GM12878 (cell line): ENCODE measurements at regions not wholly inside any gene's neighbourhood (a gene's known extent, or its start where the extent isn't known, plus 50 kb on each side); places are given as distances from the start of the nearest gene placed in this dataset.

ENCODE experiments used
- ATAC-seq: fragments of 200-7000 bp; cut with Tn5 transposase; 3 replicates; pipeline ENCODE4 v1.9.1; 2020; ENCODE audit warnings: mild to moderate bottlenecking, moderate library complexity
- BruUV-seq: library from RNA; stranded (reverse); fragments of 400-500 nt; replicated peaks from 2 replicates; lab custom pipeline; 2021; lab: Mats Ljungman, UMichigan
- CTCF ChIA-PET: fragments of 300-600 bp; sonication (Branson Sonifier 250); formaldehyde crosslinking; extraction: SDS; loops from one replicate; lab custom pipeline; 2021; ENCODE audit warnings: inconsistent platforms; lab: Yijun Ruan, JAX
- POLR2A ChIA-PET: fragments of 350-600 bp; formaldehyde crosslinking; extraction: SDS; loops from one replicate; lab custom pipeline; 2021; ENCODE audit warnings: inconsistent platforms; lab: Charles Lee
- RAD21 ChIA-PET: fragments of 300-600 bp; sonication (Branson Sonifier 250); formaldehyde crosslinking; loops from one replicate; lab custom pipeline; 2023; ENCODE audit warnings: antibody characterized with exemption; ENCODE audit not compliant: unreplicated experiment; lab: Charles Lee
- SMC1A ChIA-PET: fragments of 300-600 bp; sonication (Branson Sonifier 250); formaldehyde crosslinking; loops from one replicate; lab custom pipeline; 2023; ENCODE audit not compliant: unreplicated experiment, uncharacterized antibody; lab: Charles Lee
- DNase-seq: peaks from one replicate; pipeline ENCODE4 v3.0.0-alpha.2; 2011; ENCODE audit warnings: low read depth, low spot score
- FAIRE-seq: peaks from 3 replicates; lab custom pipeline; 2011; peaks lifted over from hg19 to GRCh38; lab: Jason Lieb, UNC
- H2AFZ ChIP-seq: 2 replicates; pipeline ENCODE4 v1.6.0; 2011; ENCODE audit warnings: low read depth, low read length, control low read depth; ENCODE audit not compliant: control insufficient read depth
- H3K27ac ChIP-seq: 2 replicates; pipeline ENCODE4 v1.5.1; 2011; ENCODE audit warnings: control low read depth; ENCODE audit not compliant: control insufficient read depth, insufficient read depth
- H3K27me3 ChIP-seq, 2 experiments: replicated peaks in 1 of 2; 2 replicates each; pipeline versions ENCODE4 v1.6.0 to v1.6.1; 2011; ENCODE audit warnings: low read length in 1 of 2; ENCODE audit not compliant: control insufficient read depth in 2 of 2, insufficient read depth in 2 of 2
- H3K36me3 ChIP-seq, 2 experiments: 2 replicates each; pipeline ENCODE4 v1.5.1; 2011; ENCODE audit warnings: low read length in 1 of 2; ENCODE audit not compliant: control insufficient read depth in 2 of 2, insufficient read depth in 2 of 2
- H3K4me1 ChIP-seq: 2 replicates; pipeline ENCODE4 v1.6.1; 2011; ENCODE audit warnings: mild to moderate bottlenecking, low read length, moderate library complexity, mixed read lengths; ENCODE audit not compliant: control insufficient read depth, insufficient read depth
- H3K4me2 ChIP-seq: 2 replicates; pipeline ENCODE4 v1.6.0; 2011; ENCODE audit warnings: control low read depth; ENCODE audit not compliant: control insufficient read depth, insufficient read depth
- H3K4me3 ChIP-seq: fragments of 200-600 bp; sonication (generic); 2 replicates; pipeline ENCODE4 v1.5.1; 2016
- H3K79me2 ChIP-seq: 2 replicates; pipeline ENCODE4 v1.6.0; 2011; ENCODE audit warnings: low read length; ENCODE audit not compliant: control insufficient read depth, insufficient read depth
- H3K9ac ChIP-seq: 2 replicates; pipeline ENCODE4 v1.8.0; 2011; ENCODE audit warnings: low read length, control low read depth, mixed read lengths; ENCODE audit not compliant: control insufficient read depth, insufficient read depth
- H3K9me3 ChIP-seq: replicated peaks from 3 replicates; pipeline ENCODE4 v1.5.1; 2011; ENCODE audit warnings: mild to moderate bottlenecking, low read length; ENCODE audit not compliant: control insufficient read depth, insufficient read depth
- H4K20me1 ChIP-seq: 2 replicates; pipeline ENCODE4 v1.6.0; 2011; ENCODE audit not compliant: control insufficient read depth, insufficient read depth
- CBX5 ChIP-seq: sonication (generic); IDR thresholded peaks from 2 replicates; pipeline ENCODE4 v1.6.1; 2016; ENCODE audit warnings: low read depth, moderate library complexity, mild to moderate bottlenecking, inconsistent platforms
- FOXK2 ChIP-seq: fragments of 450-650 bp; IDR thresholded peaks from 2 replicates; pipeline ENCODE4 v1.6.1; 2017; ENCODE audit warnings: mild to moderate bottlenecking, moderate library complexity
- HSF1 ChIP-seq: fragments of 150-350 bp; IDR thresholded peaks from 2 replicates; pipeline ENCODE4 v1.6.1; 2014; ENCODE audit warnings: mild to moderate bottlenecking, low read depth, low read length
- PAX8 ChIP-seq: fragments of 450-650 bp; IDR thresholded peaks from 2 replicates; pipeline ENCODE4 v1.6.1; 2017; ENCODE audit warnings: mild to moderate bottlenecking, moderate library complexity
- PML ChIP-seq: IDR thresholded peaks from 2 replicates; pipeline ENCODE4 v1.6.1; 2012; ENCODE audit warnings: low read length, inconsistent platforms
- RAD51 ChIP-seq: fragments of 450-650 bp; IDR thresholded peaks from 2 replicates; pipeline ENCODE4 v1.6.1; 2016; ENCODE audit warnings: moderate library complexity, mild to moderate bottlenecking, inconsistent platforms
- SIN3A ChIP-seq: IDR thresholded peaks from 2 replicates; pipeline ENCODE4 v1.6.1; 2012; ENCODE audit warnings: low read depth, low read length, improper control_type of control experiment
- SPI1 ChIP-seq: IDR thresholded peaks from 2 replicates; pipeline ENCODE4 v1.6.1; 2011; ENCODE audit warnings: low read depth, mild to moderate bottlenecking, low read length, moderate library complexity, borderline replicate concordance; ENCODE audit not compliant: insufficient read depth
- SUPT20H ChIP-seq: IDR thresholded peaks from 2 replicates; pipeline ENCODE4 v1.6.1; 2011; ENCODE audit warnings: low read depth, mild to moderate bottlenecking, low read length, moderate library complexity, borderline replicate concordance; ENCODE audit not compliant: control insufficient read depth
- TCF3 ChIP-seq: IDR thresholded peaks from 2 replicates; pipeline ENCODE4 v1.6.1; 2012; ENCODE audit warnings: low read depth, mild to moderate bottlenecking, low read length, borderline replicate concordance; ENCODE audit not compliant: insufficient read depth
- ZNF217 ChIP-seq: fragments of 450-650 bp; IDR thresholded peaks from 2 replicates; pipeline ENCODE4 v1.6.1; 2017; ENCODE audit warnings: antibody characterized with exemption, mild to moderate bottlenecking
- WGBS: methylation state at CpG from one replicate; pipeline ENCODE4 v1.1.6; 2016; ENCODE audit warnings: low lambda C conversion rate; ENCODE audit not compliant: insufficient replicate concordance, insufficient coverage; ENCODE audit errors: missing lambda C conversion rate; 5-methylcytosine and 5-hydroxymethylcytosine counted together
- in situ Hi-C: fragments of 300-500 bp; cut with MboI; formaldehyde crosslinking; loops from 9 replicates; pipeline ENCODE4 v1.14.3; 2018; ENCODE audit warnings: mixed read lengths
- intact Hi-C: fragments of 100-400 bp; cut with micrococcal nuclease; formaldehyde crosslinking; loops from one replicate; pipeline ENCODE4 v1.14.2; 2022; ENCODE audit not compliant: unreplicated experiment
- TF ChIP-seq, protein P1 (sequence below): fragments of 450-650 bp; IDR thresholded peaks from 2 replicates; pipeline ENCODE4 v1.6.1; 2017; ENCODE audit warnings: mild to moderate bottlenecking, moderate library complexity
- TF ChIP-seq, protein P2 (sequence below): fragments of 450-650 bp; conservative IDR thresholded peaks from 2 replicates; pipeline ENCODE4 v1.6.1; 2017; ENCODE audit warnings: mild to moderate bottlenecking, moderate library complexity
- TF ChIP-seq, protein P3 (sequence below): IDR thresholded peaks from 2 replicates; pipeline ENCODE4 v1.6.1; 2012; ENCODE audit warnings: low read length, inconsistent platforms

DNA sequence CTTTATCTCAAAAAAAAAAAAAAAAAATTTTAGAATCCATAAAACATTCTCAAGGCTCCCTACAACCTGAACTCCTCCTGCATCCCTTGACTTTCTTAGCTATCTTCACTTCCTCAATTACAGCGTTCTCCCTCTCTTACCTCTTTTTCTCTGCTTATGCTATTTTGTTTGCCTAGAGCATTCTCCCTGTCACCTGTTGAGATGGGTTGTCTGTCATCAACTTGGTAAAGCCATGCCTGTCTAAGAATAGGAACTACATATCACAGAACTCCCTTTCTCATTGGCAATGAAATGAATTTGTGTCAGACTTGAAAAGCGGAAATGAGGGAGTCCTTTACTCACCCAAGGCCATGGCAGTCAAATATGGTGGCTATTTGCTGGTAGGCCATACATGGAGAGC is 129.6 kb upstream of the CACHD1 start (continued):
- TF ChIP-seq SPI1 (no peak), TCF3 (no peak)
- TF ChIP-seq, protein P1, sequence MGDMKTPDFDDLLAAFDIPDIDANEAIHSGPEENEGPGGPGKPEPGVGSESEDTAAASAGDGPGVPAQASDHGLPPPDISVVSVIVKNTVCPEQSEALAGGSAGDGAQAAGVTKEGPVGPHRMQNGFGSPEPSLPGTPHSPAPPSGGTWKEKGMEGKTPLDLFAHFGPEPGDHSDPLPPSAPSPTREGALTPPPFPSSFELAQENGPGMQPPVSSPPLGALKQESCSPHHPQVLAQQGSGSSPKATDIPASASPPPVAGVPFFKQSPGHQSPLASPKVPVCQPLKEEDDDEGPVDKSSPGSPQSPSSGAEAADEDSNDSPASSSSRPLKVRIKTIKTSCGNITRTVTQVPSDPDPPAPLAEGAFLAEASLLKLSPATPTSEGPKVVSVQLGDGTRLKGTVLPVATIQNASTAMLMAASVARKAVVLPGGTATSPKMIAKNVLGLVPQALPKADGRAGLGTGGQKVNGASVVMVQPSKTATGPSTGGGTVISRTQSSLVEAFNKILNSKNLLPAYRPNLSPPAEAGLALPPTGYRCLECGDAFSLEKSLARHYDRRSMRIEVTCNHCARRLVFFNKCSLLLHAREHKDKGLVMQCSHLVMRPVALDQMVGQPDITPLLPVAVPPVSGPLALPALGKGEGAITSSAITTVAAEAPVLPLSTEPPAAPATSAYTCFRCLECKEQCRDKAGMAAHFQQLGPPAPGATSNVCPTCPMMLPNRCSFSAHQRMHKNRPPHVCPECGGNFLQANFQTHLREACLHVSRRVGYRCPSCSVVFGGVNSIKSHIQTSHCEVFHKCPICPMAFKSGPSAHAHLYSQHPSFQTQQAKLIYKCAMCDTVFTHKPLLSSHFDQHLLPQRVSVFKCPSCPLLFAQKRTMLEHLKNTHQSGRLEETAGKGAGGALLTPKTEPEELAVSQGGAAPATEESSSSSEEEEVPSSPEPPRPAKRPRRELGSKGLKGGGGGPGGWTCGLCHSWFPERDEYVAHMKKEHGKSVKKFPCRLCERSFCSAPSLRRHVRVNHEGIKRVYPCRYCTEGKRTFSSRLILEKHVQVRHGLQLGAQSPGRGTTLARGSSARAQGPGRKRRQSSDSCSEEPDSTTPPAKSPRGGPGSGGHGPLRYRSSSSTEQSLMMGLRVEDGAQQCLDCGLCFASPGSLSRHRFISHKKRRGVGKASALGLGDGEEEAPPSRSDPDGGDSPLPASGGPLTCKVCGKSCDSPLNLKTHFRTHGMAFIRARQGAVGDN, result no peak

DNA sequence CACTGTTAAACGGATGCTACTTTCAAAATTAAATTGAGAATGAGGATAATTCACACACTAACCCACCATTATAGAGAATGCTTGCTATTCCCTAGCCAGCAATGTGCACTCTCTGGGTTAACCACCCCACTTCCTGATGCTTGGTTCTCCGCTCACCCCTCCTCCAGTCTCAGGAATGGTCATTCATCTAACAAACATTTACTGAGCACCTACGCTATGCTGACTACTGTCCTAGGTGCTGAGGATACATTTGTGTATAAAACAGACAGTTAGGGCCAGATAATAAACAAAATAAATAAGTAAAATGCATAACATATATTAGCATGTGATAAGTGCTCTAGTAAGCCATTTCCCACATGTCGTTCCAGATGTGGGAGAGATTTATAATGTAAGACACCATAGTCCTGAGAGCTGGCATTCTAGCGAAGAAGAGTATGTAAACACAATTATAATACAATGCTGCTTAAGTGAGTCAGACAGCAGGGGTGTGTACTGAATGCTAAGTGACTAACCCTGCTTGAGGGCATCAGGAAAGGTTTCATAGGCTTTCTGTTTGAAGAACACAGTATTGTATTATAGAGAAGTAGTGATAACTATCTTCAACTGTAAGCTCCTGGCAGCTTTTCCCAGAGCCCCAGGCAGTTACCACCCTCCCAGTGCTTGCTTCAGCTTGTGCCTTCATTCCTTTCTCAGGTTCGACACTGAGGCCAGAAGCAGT is 126.7 kb upstream of the CACHD1 start:
- RAD21 ChIA-PET, result no interaction called here
- no TSS peak for BruUV-seq
- no peak for ATAC-seq
- TF ChIP-seq CBX5 (no peak), ZNF217 (no peak), HSF1 (no peak), PML (no peak), PAX8 (no peak), FOXK2 (no peak), SUPT20H (no peak), SIN3A (no peak), RAD51 (no peak)
- TF ChIP-seq, protein P2, sequence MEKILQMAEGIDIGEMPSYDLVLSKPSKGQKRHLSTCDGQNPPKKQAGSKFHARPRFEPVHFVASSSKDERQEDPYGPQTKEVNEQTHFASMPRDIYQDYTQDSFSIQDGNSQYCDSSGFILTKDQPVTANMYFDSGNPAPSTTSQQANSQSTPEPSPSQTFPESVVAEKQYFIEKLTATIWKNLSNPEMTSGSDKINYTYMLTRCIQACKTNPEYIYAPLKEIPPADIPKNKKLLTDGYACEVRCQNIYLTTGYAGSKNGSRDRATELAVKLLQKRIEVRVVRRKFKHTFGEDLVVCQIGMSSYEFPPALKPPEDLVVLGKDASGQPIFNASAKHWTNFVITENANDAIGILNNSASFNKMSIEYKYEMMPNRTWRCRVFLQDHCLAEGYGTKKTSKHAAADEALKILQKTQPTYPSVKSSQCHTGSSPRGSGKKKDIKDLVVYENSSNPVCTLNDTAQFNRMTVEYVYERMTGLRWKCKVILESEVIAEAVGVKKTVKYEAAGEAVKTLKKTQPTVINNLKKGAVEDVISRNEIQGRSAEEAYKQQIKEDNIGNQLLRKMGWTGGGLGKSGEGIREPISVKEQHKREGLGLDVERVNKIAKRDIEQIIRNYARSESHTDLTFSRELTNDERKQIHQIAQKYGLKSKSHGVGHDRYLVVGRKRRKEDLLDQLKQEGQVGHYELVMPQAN, result no peak
- TF ChIP-seq, protein P3, sequence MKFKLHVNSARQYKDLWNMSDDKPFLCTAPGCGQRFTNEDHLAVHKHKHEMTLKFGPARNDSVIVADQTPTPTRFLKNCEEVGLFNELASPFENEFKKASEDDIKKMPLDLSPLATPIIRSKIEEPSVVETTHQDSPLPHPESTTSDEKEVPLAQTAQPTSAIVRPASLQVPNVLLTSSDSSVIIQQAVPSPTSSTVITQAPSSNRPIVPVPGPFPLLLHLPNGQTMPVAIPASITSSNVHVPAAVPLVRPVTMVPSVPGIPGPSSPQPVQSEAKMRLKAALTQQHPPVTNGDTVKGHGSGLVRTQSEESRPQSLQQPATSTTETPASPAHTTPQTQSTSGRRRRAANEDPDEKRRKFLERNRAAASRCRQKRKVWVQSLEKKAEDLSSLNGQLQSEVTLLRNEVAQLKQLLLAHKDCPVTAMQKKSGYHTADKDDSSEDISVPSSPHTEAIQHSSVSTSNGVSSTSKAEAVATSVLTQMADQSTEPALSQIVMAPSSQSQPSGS, result no peak

More for the DNA sequence above, 126.7 kb upstream of the CACHD1 start:
- Histone ChIP-seq H3K4me2 (no peak overlapping the region), H4K20me1 (no peaks in the 10 kb centered on the region), H3K4me1 (no peaks in the 10 kb centered on the region), H3K27me3 (peaks cover 0 to 3% of the 10 kb centered on the region in 2 experiments; a peak in 1 of 4 replicates), H3K79me2 (no peaks in the 10 kb centered on the region), H3K36me3 (no peaks in the 10 kb centered on the region), H3K27ac (no peak overlapping the region), H3K9me3 (no peaks in the 10 kb centered on the region), H3K4me3 (no peak overlapping the region), H2AFZ (no peak overlapping the region), H3K9ac (no peak overlapping the region)
- FAIRE-seq (no peak), DNase-seq (no peak)
- WGBS, result 6% methylated on average over 6 of the region's 6 CpGs
- POLR2A ChIA-PET, result no interaction called here
- in situ Hi-C loops (no loop called here), intact Hi-C loops (no loop called here)
- SMC1A ChIA-PET, result no interaction called here
- CTCF ChIA-PET, result no interaction called here
